SK-N-SH (cell line): ENCODE measurements at regions not wholly inside any gene's neighbourhood (a gene's known extent, or its start where the extent isn't known, plus 50 kb on each side); places are given as distances from the start of the nearest gene placed in this dataset.
"Not testable (repeated sequence)": the region's sequence is repeated elsewhere in the genome, so short reads cannot be mapped to it uniquely, and the experiment has no call there.

Experiments
- CTCF ChIA-PET: fragments of 300-600, 350-600 bp; formaldehyde crosslinking; extraction: SDS; loops from one replicate; lab custom pipeline; 2021; lab: Yijun Ruan, JAX
- POLR2A ChIA-PET: fragments of 350-600 bp; sonication (Branson Sonifier 250); formaldehyde crosslinking; extraction: SDS; loops from one replicate; lab custom pipeline; 2020; ENCODE audit warnings: antibody characterized with exemption, inconsistent platforms; lab: Yijun Ruan, JAX
- DNase-seq: peaks from one replicate; pipeline ENCODE4 v3.0.0; 2012
- H2AFZ ChIP-seq: fragments of 200-600 bp; sonication (generic); 2 replicates; pipeline ENCODE4 v1.8.1; 2016; ENCODE audit warnings: antibody characterized with exemption, mild to moderate bottlenecking, low read depth
- H3F3A ChIP-seq: fragments of 200-600 bp; sonication (generic); replicated peaks from 2 replicates; pipeline ENCODE3; 2016; ENCODE audit warnings: antibody characterized with exemption, mild to moderate bottlenecking; ENCODE audit not compliant: insufficient read depth
- H3K27ac ChIP-seq, 2 experiments: fragments of 200-500 bp in 1 of 2; fragments of 200-600 bp in 1 of 2; sonication (Bioruptor generic) in 1 of 2; sonication (generic), shearing (Covaris generic) in 1 of 2; 2 replicates each; pipeline versions ENCODE4 v1.5.1 to v1.6.1; 2014 to 2016; ENCODE audit warnings: low read depth in 2 of 2, inconsistent platforms in 1 of 2, low read length in 1 of 2, mild to moderate bottlenecking in 1 of 2, mixed read lengths in 1 of 2
- H3K27me3 ChIP-seq: fragments of 200-600 bp; sonication (generic), shearing (Covaris generic); 2 replicates; pipeline ENCODE4 v1.6.1; 2016; ENCODE audit warnings: mixed run types; ENCODE audit not compliant: insufficient read depth
- H3K36me3 ChIP-seq, 2 experiments: fragments of 200-500 bp in 1 of 2; fragments of 200-600 bp in 1 of 2; sonication (Bioruptor generic) in 1 of 2; sonication (generic) in 1 of 2; replicated peaks in 1 of 2; 2 replicates each; pipeline versions ENCODE3 to v1.5.1; 2014 to 2016; ENCODE audit warnings: low read length in 1 of 2, mild to moderate bottlenecking in 1 of 2; ENCODE audit not compliant: insufficient read depth in 2 of 2, control insufficient read depth in 1 of 2
- H3K4me1 ChIP-seq, 2 experiments: fragments of 200-500 bp in 1 of 2; fragments of 200-600 bp in 1 of 2; sonication (Bioruptor generic) in 1 of 2; sonication (generic), shearing (Covaris generic) in 1 of 2; 2 replicates each; pipeline versions ENCODE4 v1.5.1 to v1.6.1; 2014 to 2016; ENCODE audit warnings: low read depth in 1 of 2, low read length in 1 of 2, mixed run types in 1 of 2; ENCODE audit not compliant: insufficient read depth in 2 of 2, control insufficient read depth in 1 of 2
- H3K4me2 ChIP-seq: fragments of 200-600 bp; sonication (generic), shearing (Covaris generic); 2 replicates; pipeline ENCODE4 v1.6.1; 2017; ENCODE audit warnings: mixed run types
- H3K4me3 ChIP-seq, 2 experiments: fragments of 200-500 bp in 1 of 2; fragments of 200-600 bp in 1 of 2; sonication (Bioruptor generic) in 1 of 2; sonication (generic), shearing (Covaris generic) in 1 of 2; 2 replicates each; pipeline versions ENCODE4 v1.5.1 to v1.8.1; 2014 to 2016; ENCODE audit warnings: low read depth in 2 of 2, inconsistent platforms in 1 of 2, low read length in 1 of 2, mild to moderate bottlenecking in 1 of 2, mixed read lengths in 1 of 2, moderate library complexity in 1 of 2
- H3K79me2 ChIP-seq: fragments of 200-600 bp; sonication (generic); 2 replicates; pipeline ENCODE4 v1.8.1; 2017; ENCODE audit warnings: mild to moderate bottlenecking; ENCODE audit not compliant: insufficient read depth
- H3K9ac ChIP-seq: fragments of 200-600 bp; sonication (generic); 2 replicates; pipeline ENCODE4 v1.6.1; 2017; ENCODE audit warnings: mixed run types
- H3K9me2 ChIP-seq: fragments of 200-600 bp; sonication (generic); 2 replicates; pipeline ENCODE4 v1.6.1; 2017; ENCODE audit warnings: mixed run types
- H3K9me3 ChIP-seq: fragments of 200-600 bp; sonication (generic); 2 replicates; pipeline ENCODE4 v1.6.1; 2017; ENCODE audit warnings: mixed run types, mild to moderate bottlenecking, moderate library complexity
- H4K20me1 ChIP-seq: fragments of 200-600 bp; sonication (generic); 2 replicates; pipeline ENCODE4 v1.6.1; 2017; ENCODE audit warnings: mild to moderate bottlenecking, mixed run types; ENCODE audit not compliant: insufficient read depth
- GABPA ChIP-seq: IDR thresholded peaks from 2 replicates; pipeline ENCODE4 v1.4.0; 2012; ENCODE audit warnings: low read depth, mild to moderate bottlenecking
- GATA2 ChIP-seq: sonication (generic); formaldehyde crosslinking; IDR thresholded peaks from 2 replicates; pipeline ENCODE4 v1.5.0; 2020; ENCODE audit warnings: mild to moderate bottlenecking, missing genetic modification reagents
- NFIC ChIP-seq: IDR thresholded peaks from 2 replicates; pipeline ENCODE4 v1.4.0; 2012; ENCODE audit warnings: borderline replicate concordance
- POLR2AphosphoS5 ChIP-seq: IDR thresholded peaks from 2 replicates; pipeline ENCODE4 v1.6.1; 2012; ENCODE audit warnings: low read depth, low read length
- RXRA ChIP-seq: IDR thresholded peaks from 2 replicates; pipeline ENCODE4 v1.4.0; 2012; ENCODE audit warnings: low read depth, mild to moderate bottlenecking, borderline replicate concordance
- ZBTB33 ChIP-seq: IDR thresholded peaks from 2 replicates; pipeline ENCODE4 v1.4.0; 2012; ENCODE audit warnings: low read depth, borderline replicate concordance
- WGBS: methylation state at CpG from one replicate; pipeline ENCODE4 v1.1.6; 2017; ENCODE audit warnings: low lambda C conversion rate; 5-methylcytosine and 5-hydroxymethylcytosine counted together

GRCh38 chr6:56874328-56874727 is 80.6 kb upstream of the BEND6 start:
- H3F3A ChIP-seq: peaks cover 6% of the 10 kb centered on the region
- POLR2A ChIA-PET: no interaction called here

GRCh38 chr6:56870053-56870452 is 84.9 kb upstream of the BEND6 start:
- not testable (repeated sequence) for H2AFZ ChIP-seq, DNase-seq, H4K20me1 ChIP-seq, H3K9me2 ChIP-seq, H3K27me3 ChIP-seq, H3K9ac ChIP-seq, H3K36me3 ChIP-seq, H3K9me3 ChIP-seq, H3K4me3 ChIP-seq
- WGBS: 87% methylated on average over 5 of the region's 5 CpGs
- Histone ChIP-seq H3K79me2 (peaks cover 33% of the 10 kb centered on the region), H3K4me1 (peaks cover 11 to 28% of the 10 kb centered on the region in 2 experiments; a peak in 3 of 4 replicates), H3K4me2 (peak overlapping the region; percentile 65; the same call in 1 of the 2 replicates), H3F3A (peaks cover 27% of the 10 kb centered on the region), H3K27ac (peak overlapping the region in 1 of 2 experiments; percentile 90; a peak in 2 of 4 replicates)
- ChIA-PET POLR2A (interaction anchor here (0.6 kb wide), 1 partner anchor 8 kb away, joined by 4 read pairs; no protein-coding TSS in a partner anchor), CTCF (interaction anchor here (0.9 to 2.9 kb wide), 2 partner anchors 18 to 21 kb away, joined by 3 to 14 read pairs; no protein-coding TSS in a partner anchor)

More at GRCh38 chr6:56874328-56874727, 80.6 kb upstream of the BEND6 start:
- CTCF ChIA-PET: interaction anchor here (1.1 to 3.3 kb wide), 4 partner anchors 9 to 147 kb away, joined by 3 to 16 read pairs (median 4); no protein-coding TSS in a partner anchor
- H3K79me2 ChIP-seq: peaks cover 23% of the 10 kb centered on the region
- peaks cover 0 to 8% of the 10 kb centered on the region in 2 experiments; a peak in 2 of 4 replicates for H3K4me1 ChIP-seq
- H3K4me3 ChIP-seq: no peak overlapping the region
- no peaks in the 10 kb centered on the region for H3K9me2 ChIP-seq
- H3K9me3 ChIP-seq: no peaks in the 10 kb centered on the region
- 99% methylated on average over 3 of the region's 3 CpGs for WGBS
- H3K27ac ChIP-seq: no peak overlapping the region
- DNase-seq: no peak
- no peak overlapping the region for H2AFZ ChIP-seq
- H3K9ac ChIP-seq: no peak overlapping the region
- no peak overlapping the region for H3K4me2 ChIP-seq
- no peaks in the 10 kb centered on the region for H3K27me3 ChIP-seq
- TF ChIP-seq NFIC (no peak), POLR2AphosphoS5 (no peak), ZBTB33 (no peak), GABPA (no peak), GATA2 (no peak)
- H3K36me3 ChIP-seq: peaks cover 0 to 10% of the 10 kb centered on the region in 2 experiments
- H4K20me1 ChIP-seq: no peaks in the 10 kb centered on the region

GRCh38 chr6:56869346-56869745 is 85.6 kb upstream of the BEND6 start:
- Histone ChIP-seq H3K4me3 (no peak overlapping the region), H3K27ac (peak overlapping the region; percentile 45 to 90; a peak in 3 of 4 replicates), H3K4me1 (peaks cover 11 to 35% of the 10 kb centered on the region in 2 experiments; a peak in 3 of 4 replicates), H3K9me3 (no peaks in the 10 kb centered on the region), H3K79me2 (peaks cover 33% of the 10 kb centered on the region), H2AFZ (no peak overlapping the region), H3K4me2 (peak overlapping the region; percentile 65), H3K27me3 (no peaks in the 10 kb centered on the region), H3K36me3 (peaks cover 0 to 4% of the 10 kb centered on the region in 2 experiments), H3F3A (peaks cover 27% of the 10 kb centered on the region), H3K9me2 (no peaks in the 10 kb centered on the region), H4K20me1 (no peaks in the 10 kb centered on the region), H3K9ac (peak overlapping the region; percentile 43; the same call in 1 of the 2 replicates)
- TF ChIP-seq RXRA: no peak
- ChIA-PET CTCF (interaction anchor here (0.9 to 2.9 kb wide), 2 partner anchors 17 to 22 kb away, joined by 3 to 14 read pairs; no protein-coding TSS in a partner anchor), POLR2A (interaction anchor here (0.6 kb wide), 1 partner anchor 7 kb away, joined by 4 read pairs; no protein-coding TSS in a partner anchor)
- no peak for DNase-seq
- 68% methylated on average over 2 of the region's 2 CpGs for WGBS
